K562 (cell line): ENCODE measurements at regions not wholly inside any gene's neighbourhood (a gene's known extent, or its start where the extent isn't known, plus 50 kb on each side); places are given as distances from the start of the nearest gene placed in this dataset.

ENCODE experiments used
- ATAC-seq: fragments of 200-7000 bp; cut with Tn5 transposase; 3 replicates; pipeline ENCODE4 v1.9.1; 2020; ENCODE audit warnings: moderate library complexity
- BruUV-seq: library from RNA; stranded (reverse); fragments of 400-500 nt; replicated peaks from 2 replicates; lab custom pipeline; 2021; lab: Mats Ljungman, UMichigan
- CTCF ChIA-PET: fragments of 300-600 bp; formaldehyde crosslinking; extraction: SDS; loops from one replicate; lab custom pipeline; 2021; ENCODE audit warnings: low intra/inter-chr PET ratio; lab: Yijun Ruan, JAX
- POLR2A ChIA-PET: fragments of 300-600, 350-650 bp; sonication (Branson Sonifier 250); formaldehyde crosslinking; extraction: SDS; loops from one replicate; lab custom pipeline; 2021; ENCODE audit warnings: antibody characterized with exemption, inconsistent platforms; lab: Yijun Ruan, JAX
- DNase-seq, 4 experiments: peaks; one replicate each; pipeline versions ENCODE4 v3.0.0 to v3.0.0-alpha.2; 2011 to 2018; ENCODE audit warnings: low spot score in 3 of 4, mixed read lengths in 3 of 4; ENCODE audit errors: extremely low read depth in 1 of 4
- FAIRE-seq: peaks from 2 replicates; lab custom pipeline; 2011; peaks lifted over from hg19 to GRCh38; lab: Jason Lieb, UNC
- H2AFZ ChIP-seq: 2 replicates; pipeline ENCODE4 v1.6.0; 2011; ENCODE audit warnings: low read depth, low read length, control low read depth, inconsistent platforms
- H3K27ac ChIP-seq: fragments of 200-600 bp; 3 replicates; pipeline ENCODE4 v1.8.0; 2011; ENCODE audit warnings: low read depth, mild to moderate bottlenecking, control low read depth, inconsistent platforms, low read length, moderate library complexity, mixed read lengths; ENCODE audit errors: extremely low read depth
- H3K27me3 ChIP-seq, 2 experiments: fragments of 300-600 bp in 1 of 2; 2 replicates in 1 of 2; 3 replicates in 1 of 2; pipeline versions ENCODE4 v1.6.0 to v1.8.0; 2011; ENCODE audit warnings: inconsistent platforms in 2 of 2, low read length in 2 of 2, mild to moderate bottlenecking in 1 of 2, mixed read lengths in 1 of 2, moderate library complexity in 1 of 2; ENCODE audit not compliant: control insufficient read depth in 2 of 2, insufficient read depth in 2 of 2
- H3K36me3 ChIP-seq: fragments of 300-600 bp; 3 replicates; pipeline ENCODE4 v1.8.0; 2011; ENCODE audit warnings: mild to moderate bottlenecking, low read length, inconsistent platforms; ENCODE audit not compliant: control insufficient read depth, insufficient read depth
- H3K4me1 ChIP-seq, 2 experiments: fragments of 200-600 bp in 1 of 2; replicated peaks in 1 of 2; 2 replicates in 1 of 2; 3 replicates in 1 of 2; pipeline versions ENCODE4 v1.5.1 to v1.8.0; 2011; ENCODE audit warnings: inconsistent platforms in 2 of 2, low read length in 2 of 2, mild to moderate bottlenecking in 1 of 2, mixed read lengths in 1 of 2, moderate library complexity in 1 of 2; ENCODE audit not compliant: control insufficient read depth in 2 of 2, insufficient read depth in 2 of 2
- H3K4me2 ChIP-seq: 2 replicates; pipeline ENCODE4 v1.6.1; 2011; ENCODE audit warnings: low read length, control low read depth, inconsistent platforms, mixed read lengths; ENCODE audit not compliant: insufficient read depth
- H3K4me3 ChIP-seq: fragments of 200-600 bp; sonication (generic), shearing (Covaris generic); 2 replicates; pipeline ENCODE4 v1.5.1; 2016; ENCODE audit warnings: control low read depth, inconsistent platforms
- H3K79me2 ChIP-seq: fragments of 200-600 bp; 3 replicates; pipeline ENCODE4 v1.8.0; 2011; ENCODE audit warnings: low read length, inconsistent platforms; ENCODE audit not compliant: control insufficient read depth, insufficient read depth
- H3K9ac ChIP-seq, 2 experiments: 2 replicates each; pipeline versions ENCODE4 v1.6.0 to v1.6.1; 2011; ENCODE audit warnings: low read depth in 2 of 2, low read length in 2 of 2, control low read depth in 1 of 2, inconsistent platforms in 1 of 2, mild to moderate bottlenecking in 1 of 2, mixed read lengths in 1 of 2; ENCODE audit not compliant: insufficient read depth in 1 of 2
- H3K9me1 ChIP-seq: one replicate; pipeline ENCODE4 v1.6.0; 2011; ENCODE audit warnings: inconsistent platforms, mild to moderate bottlenecking, low read length, moderate library complexity; ENCODE audit not compliant: control insufficient read depth, insufficient read depth
- H3K9me3 ChIP-seq: replicated peaks from 2 replicates; pipeline ENCODE4 v1.5.1; 2011; ENCODE audit warnings: low read depth, low read length, inconsistent platforms; ENCODE audit not compliant: control insufficient read depth, insufficient read depth
- H4K20me1 ChIP-seq: replicated peaks from 2 replicates; pipeline ENCODE4 v1.6.1; 2011; ENCODE audit warnings: low read length, inconsistent platforms, mixed read lengths; ENCODE audit not compliant: control insufficient read depth, insufficient read depth
- ERF ChIP-seq: fragments of 450-650 bp; formaldehyde crosslinking; IDR thresholded peaks from 2 replicates; pipeline ENCODE4 v1.4.0; 2020; ENCODE audit warnings: mild to moderate bottlenecking, mixed read lengths
- HDAC6 ChIP-seq: IDR thresholded peaks from 2 replicates; pipeline ENCODE4 v1.6.1; 2012; ENCODE audit warnings: low read depth, mild to moderate bottlenecking, control low read depth, inconsistent platforms, low read length, moderate library complexity
- MCM3 ChIP-seq: fragments of 450-650 bp; IDR thresholded peaks from 2 replicates; pipeline ENCODE4 v1.6.1; 2016
- MEF2D ChIP-seq: conservative IDR thresholded peaks from 2 replicates; pipeline ENCODE4 v1.6.1; 2016; ENCODE audit warnings: low read depth, missing genetic modification characterization, missing compliant biosample characterization
- SP2 ChIP-seq: IDR thresholded peaks from 2 replicates; pipeline ENCODE4 v1.6.1; 2011; ENCODE audit warnings: mild to moderate bottlenecking, low read depth, low read length, moderate library complexity; ENCODE audit not compliant: poor library complexity, severe bottlenecking; ENCODE audit errors: extremely low read depth
- ZNF586 ChIP-seq: fragments of 450-650 bp; formaldehyde crosslinking; conservative IDR thresholded peaks from 2 replicates; pipeline ENCODE4 v1.4.0; 2020; ENCODE audit warnings: mild to moderate bottlenecking, moderate library complexity
- ZNF668 ChIP-seq: fragments of 250-450 bp; sonication (Bioruptor Pico); IDR thresholded peaks from 2 replicates; pipeline ENCODE4 v1.8.0; 2022; ENCODE audit warnings: mild to moderate bottlenecking, inconsistent platforms
- ZSCAN29 ChIP-seq: fragments of 450-650 bp; IDR thresholded peaks from 2 replicates; pipeline ENCODE4 v1.6.1; 2017
- WGBS: fragments of 100-300 bp; shearing (Covaris generic); methylation state at CpG from one replicate; pipeline ENCODE4 v1.1.6; 2016; ENCODE audit warnings: low coverage, mixed read lengths; ENCODE audit not compliant: insufficient coverage; ENCODE audit errors: missing lambda C conversion rate; 5-methylcytosine and 5-hydroxymethylcytosine counted together
- in situ Hi-C: fragments of 300-500 bp; cut with MboI; formaldehyde crosslinking; loops from 4 replicates; pipeline ENCODE4 v1.15.0; 2018; ENCODE audit warnings: inconsistent platforms, mixed read lengths
- intact Hi-C: fragments of 100-400 bp; cut with micrococcal nuclease; formaldehyde crosslinking; loops from 2 replicates; pipeline ENCODE4 v1.14.2; 2022
- TF ChIP-seq, protein P1 (sequence below), 2 experiments: fragments of 450-650 bp in 1 of 2; sonication (generic) in 1 of 2; formaldehyde crosslinking; conservative IDR thresholded peaks; 2 replicates each; pipeline versions ENCODE4 v1.4.0 to v1.8.1; 2020 to 2022; ENCODE audit warnings: mild to moderate bottlenecking in 1 of 2, missing genetic modification reagents in 1 of 2
- TF ChIP-seq, protein P2 (sequence below): fragments of 200-600 bp; sonication (generic); IDR thresholded peaks from one replicate; pipeline ENCODE4 v1.6.1; 2012; ENCODE audit warnings: mild to moderate bottlenecking, low read depth, low read length, inconsistent platforms

DNA sequence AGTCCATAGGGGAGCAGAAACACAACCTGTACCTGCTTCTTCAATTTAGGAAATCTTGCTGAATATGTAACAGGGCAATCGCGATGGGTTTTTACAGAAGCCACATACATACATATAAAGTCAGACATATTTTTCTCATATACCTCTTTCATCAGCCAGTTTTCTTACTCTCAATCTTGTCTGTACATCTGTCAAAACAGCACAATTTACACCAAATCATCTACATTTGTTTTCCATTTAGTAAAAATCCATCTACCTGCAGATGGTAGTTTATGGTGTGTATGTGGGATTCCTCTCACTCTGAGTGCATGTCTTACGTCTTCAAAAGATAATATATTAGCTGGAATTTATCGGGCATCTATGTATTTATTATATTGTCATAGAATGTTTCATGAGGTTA lies 208.7 kb downstream of the ZPLD1 start:
- H3K9me1 ChIP-seq = no peaks in the 10 kb centered on the region
- no peaks in the 10 kb centered on the region for H3K36me3 ChIP-seq
- H3K9me3 ChIP-seq = no peaks in the 10 kb centered on the region
- ChIA-PET POLR2A (no interaction called here), CTCF (no interaction called here)
- H3K4me3 ChIP-seq = no peak overlapping the region
- no peak for ATAC-seq
- H4K20me1 ChIP-seq = no peaks in the 10 kb centered on the region
- no peak overlapping the region for H2AFZ ChIP-seq
- 0% methylated on average over 4 of the region's 4 CpGs for WGBS
- H3K4me1 ChIP-seq = no peaks in the 10 kb centered on the region
- no peak for FAIRE-seq
- in situ Hi-C loops = no loop called here
- DNase-seq = no peak
- H3K27ac ChIP-seq = no peak overlapping the region
- H3K4me2 ChIP-seq = no peak overlapping the region
- H3K27me3 ChIP-seq = no peaks in the 10 kb centered on the region
- H3K9ac ChIP-seq = no peak overlapping the region
- intact Hi-C loops = no loop called here
- H3K79me2 ChIP-seq = no peaks in the 10 kb centered on the region
- BruUV-seq = no TSS peak
- no peak for TF ChIP-seq SP2
- TF ChIP-seq HDAC6 = no peak
- TF ChIP-seq ZNF668 (CRISPR knock-in tag) = no peak
- TF ChIP-seq MCM3 = no peak
- no peak for TF ChIP-seq MEF2D (tag)
- TF ChIP-seq, protein P1, sequence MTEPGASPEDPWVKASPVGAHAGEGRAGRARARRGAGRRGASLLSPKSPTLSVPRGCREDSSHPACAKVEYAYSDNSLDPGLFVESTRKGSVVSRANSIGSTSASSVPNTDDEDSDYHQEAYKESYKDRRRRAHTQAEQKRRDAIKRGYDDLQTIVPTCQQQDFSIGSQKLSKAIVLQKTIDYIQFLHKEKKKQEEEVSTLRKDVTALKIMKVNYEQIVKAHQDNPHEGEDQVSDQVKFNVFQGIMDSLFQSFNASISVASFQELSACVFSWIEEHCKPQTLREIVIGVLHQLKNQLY (CRISPR knock-in tag; conservative IDR thresholded peaks at IDR 0.05) = no peak
- no peak for TF ChIP-seq ERF (CRISPR knock-in tag)
- TF ChIP-seq, protein P2, sequence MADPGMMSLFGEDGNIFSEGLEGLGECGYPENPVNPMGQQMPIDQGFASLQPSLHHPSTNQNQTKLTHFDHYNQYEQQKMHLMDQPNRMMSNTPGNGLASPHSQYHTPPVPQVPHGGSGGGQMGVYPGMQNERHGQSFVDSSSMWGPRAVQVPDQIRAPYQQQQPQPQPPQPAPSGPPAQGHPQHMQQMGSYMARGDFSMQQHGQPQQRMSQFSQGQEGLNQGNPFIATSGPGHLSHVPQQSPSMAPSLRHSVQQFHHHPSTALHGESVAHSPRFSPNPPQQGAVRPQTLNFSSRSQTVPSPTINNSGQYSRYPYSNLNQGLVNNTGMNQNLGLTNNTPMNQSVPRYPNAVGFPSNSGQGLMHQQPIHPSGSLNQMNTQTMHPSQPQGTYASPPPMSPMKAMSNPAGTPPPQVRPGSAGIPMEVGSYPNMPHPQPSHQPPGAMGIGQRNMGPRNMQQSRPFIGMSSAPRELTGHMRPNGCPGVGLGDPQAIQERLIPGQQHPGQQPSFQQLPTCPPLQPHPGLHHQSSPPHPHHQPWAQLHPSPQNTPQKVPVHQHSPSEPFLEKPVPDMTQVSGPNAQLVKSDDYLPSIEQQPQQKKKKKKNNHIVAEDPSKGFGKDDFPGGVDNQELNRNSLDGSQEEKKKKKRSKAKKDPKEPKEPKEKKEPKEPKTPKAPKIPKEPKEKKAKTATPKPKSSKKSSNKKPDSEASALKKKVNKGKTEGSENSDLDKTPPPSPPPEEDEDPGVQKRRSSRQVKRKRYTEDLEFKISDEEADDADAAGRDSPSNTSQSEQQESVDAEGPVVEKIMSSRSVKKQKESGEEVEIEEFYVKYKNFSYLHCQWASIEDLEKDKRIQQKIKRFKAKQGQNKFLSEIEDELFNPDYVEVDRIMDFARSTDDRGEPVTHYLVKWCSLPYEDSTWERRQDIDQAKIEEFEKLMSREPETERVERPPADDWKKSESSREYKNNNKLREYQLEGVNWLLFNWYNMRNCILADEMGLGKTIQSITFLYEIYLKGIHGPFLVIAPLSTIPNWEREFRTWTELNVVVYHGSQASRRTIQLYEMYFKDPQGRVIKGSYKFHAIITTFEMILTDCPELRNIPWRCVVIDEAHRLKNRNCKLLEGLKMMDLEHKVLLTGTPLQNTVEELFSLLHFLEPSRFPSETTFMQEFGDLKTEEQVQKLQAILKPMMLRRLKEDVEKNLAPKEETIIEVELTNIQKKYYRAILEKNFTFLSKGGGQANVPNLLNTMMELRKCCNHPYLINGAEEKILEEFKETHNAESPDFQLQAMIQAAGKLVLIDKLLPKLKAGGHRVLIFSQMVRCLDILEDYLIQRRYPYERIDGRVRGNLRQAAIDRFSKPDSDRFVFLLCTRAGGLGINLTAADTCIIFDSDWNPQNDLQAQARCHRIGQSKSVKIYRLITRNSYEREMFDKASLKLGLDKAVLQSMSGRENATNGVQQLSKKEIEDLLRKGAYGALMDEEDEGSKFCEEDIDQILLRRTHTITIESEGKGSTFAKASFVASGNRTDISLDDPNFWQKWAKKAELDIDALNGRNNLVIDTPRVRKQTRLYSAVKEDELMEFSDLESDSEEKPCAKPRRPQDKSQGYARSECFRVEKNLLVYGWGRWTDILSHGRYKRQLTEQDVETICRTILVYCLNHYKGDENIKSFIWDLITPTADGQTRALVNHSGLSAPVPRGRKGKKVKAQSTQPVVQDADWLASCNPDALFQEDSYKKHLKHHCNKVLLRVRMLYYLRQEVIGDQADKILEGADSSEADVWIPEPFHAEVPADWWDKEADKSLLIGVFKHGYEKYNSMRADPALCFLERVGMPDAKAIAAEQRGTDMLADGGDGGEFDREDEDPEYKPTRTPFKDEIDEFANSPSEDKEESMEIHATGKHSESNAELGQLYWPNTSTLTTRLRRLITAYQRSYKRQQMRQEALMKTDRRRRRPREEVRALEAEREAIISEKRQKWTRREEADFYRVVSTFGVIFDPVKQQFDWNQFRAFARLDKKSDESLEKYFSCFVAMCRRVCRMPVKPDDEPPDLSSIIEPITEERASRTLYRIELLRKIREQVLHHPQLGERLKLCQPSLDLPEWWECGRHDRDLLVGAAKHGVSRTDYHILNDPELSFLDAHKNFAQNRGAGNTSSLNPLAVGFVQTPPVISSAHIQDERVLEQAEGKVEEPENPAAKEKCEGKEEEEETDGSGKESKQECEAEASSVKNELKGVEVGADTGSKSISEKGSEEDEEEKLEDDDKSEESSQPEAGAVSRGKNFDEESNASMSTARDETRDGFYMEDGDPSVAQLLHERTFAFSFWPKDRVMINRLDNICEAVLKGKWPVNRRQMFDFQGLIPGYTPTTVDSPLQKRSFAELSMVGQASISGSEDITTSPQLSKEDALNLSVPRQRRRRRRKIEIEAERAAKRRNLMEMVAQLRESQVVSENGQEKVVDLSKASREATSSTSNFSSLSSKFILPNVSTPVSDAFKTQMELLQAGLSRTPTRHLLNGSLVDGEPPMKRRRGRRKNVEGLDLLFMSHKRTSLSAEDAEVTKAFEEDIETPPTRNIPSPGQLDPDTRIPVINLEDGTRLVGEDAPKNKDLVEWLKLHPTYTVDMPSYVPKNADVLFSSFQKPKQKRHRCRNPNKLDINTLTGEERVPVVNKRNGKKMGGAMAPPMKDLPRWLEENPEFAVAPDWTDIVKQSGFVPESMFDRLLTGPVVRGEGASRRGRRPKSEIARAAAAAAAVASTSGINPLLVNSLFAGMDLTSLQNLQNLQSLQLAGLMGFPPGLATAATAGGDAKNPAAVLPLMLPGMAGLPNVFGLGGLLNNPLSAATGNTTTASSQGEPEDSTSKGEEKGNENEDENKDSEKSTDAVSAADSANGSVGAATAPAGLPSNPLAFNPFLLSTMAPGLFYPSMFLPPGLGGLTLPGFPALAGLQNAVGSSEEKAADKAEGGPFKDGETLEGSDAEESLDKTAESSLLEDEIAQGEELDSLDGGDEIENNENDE = no peak
- TF ChIP-seq ZSCAN29 = no peak
- no peak for TF ChIP-seq ZNF586 (CRISPR knock-in tag)
